ENCODE measurements at regions not wholly inside any gene's neighbourhood (a gene's known extent, or its start where the extent isn't known, plus 50 kb on each side); places are given as distances from the start of the nearest gene placed in this dataset.

GRCh38 chr3:151987893-151988292, 114.5 kb downstream of the SUCNR1 start:
- Histone ChIP-seq H3K27me3 (replicated peaks in 1 of 4; ENCODE audit: control insufficient read depth in 3 of 4, extremely low read depth in 1 of 4, insufficient read depth in 3 of 4, low read length in 3 of 4) (no peaks in the 10 kb centered on the region), H2BK15ac (ENCODE audit: low read length) (no peak overlapping the region), H3K9ac (replicated peaks in 1 of 4; ENCODE audit: extremely low read depth in 1 of 4, low read depth in 3 of 4, low read length in 3 of 4) (no peak overlapping the region), H3K56ac (replicated peaks; ENCODE audit: insufficient read length, low read depth, low read length) (no peak overlapping the region), H3K4ac (replicated peaks; ENCODE audit: insufficient read length, low read depth, low read length) (no peak overlapping the region), H4K8ac (ENCODE audit: extremely low read depth, insufficient read depth, low read length) (no peak overlapping the region), H2AK5ac (ENCODE audit: low read depth, low read length) (no peak overlapping the region), H3K79me1 (ENCODE audit: low read depth, low read length) (no peaks in the 10 kb centered on the region), H2BK5ac (ENCODE audit: low read depth, low read length) (no peak overlapping the region), H4K91ac (replicated peaks; ENCODE audit: insufficient read length, low read length) (no peak overlapping the region), H4K20me1 (replicated peaks in 1 of 2; ENCODE audit: control insufficient read depth in 1 of 2, insufficient read depth in 2 of 2, low read length in 2 of 2) (no peaks in the 10 kb centered on the region), H3K27ac (ENCODE audit: low read depth, low read length) (no peak overlapping the region), H3K4me3 (ENCODE audit: extremely low read depth in 1 of 4, insufficient read depth in 2 of 4, low read depth in 3 of 4, low read length in 4 of 4) (no peak overlapping the region), H3K9me3 (ENCODE audit: insufficient read depth in 2 of 2, low read depth in 1 of 2, low read length in 1 of 2) (no peaks in the 10 kb centered on the region), H3K23me2 (ENCODE audit: low read depth, low read length) (no peaks in the 10 kb centered on the region), H3K36me3 (ENCODE audit: control insufficient read depth in 2 of 4, insufficient read depth in 4 of 4, low read length in 3 of 4) (no peaks in the 10 kb centered on the region), H3K79me2 (ENCODE audit: control insufficient read depth in 1 of 2, insufficient read depth in 2 of 2, low read length in 2 of 2) (no peaks in the 10 kb centered on the region), H2BK120ac (replicated peaks; ENCODE audit: low read depth, low read length) (no peak overlapping the region), H3K18ac (ENCODE audit: extremely low read depth, low read length) (no peak overlapping the region), H3K23ac (ENCODE audit: insufficient read length) (no peak overlapping the region), H3K4me2 (ENCODE audit: insufficient read depth in 1 of 2, low read depth in 2 of 2, low read length in 2 of 2) (no peak overlapping the region), H3K14ac (ENCODE audit: insufficient read length) (no peak overlapping the region), H2BK20ac (ENCODE audit: low read length) (no peak overlapping the region), H3K4me1 (replicated peaks in 1 of 4; ENCODE audit: control insufficient read depth in 3 of 4, insufficient read depth in 4 of 4, low read length in 3 of 4) (no peaks in the 10 kb centered on the region), H2BK12ac (ENCODE audit: low read depth, low read length) (no peak overlapping the region), H4K5ac (ENCODE audit: insufficient read length, low read depth, low read length) (no peak overlapping the region), H2AFZ (ENCODE audit: low read length) (no peak overlapping the region)
- no peak for FAIRE-seq
- no peak for DNase-seq (ENCODE audit: low read depth in 1 of 2, low spot score in 2 of 2)
- CTCF ChIA-PET (ENCODE audit: partially characterized antibody): no interaction called here
- 94% methylated on average over 1 of the region's 1 CpG; no CpG with 5 or more reads in 1 of the 2 experiments for WGBS, 2 experiments (ENCODE audit: extremely low coverage in 1 of 2, insufficient coverage in 1 of 2, insufficient read length in 1 of 2, insufficient replicate concordance in 2 of 2, low coverage in 1 of 2, low lambda C conversion rate in 2 of 2, missing lambda C conversion rate in 1 of 2)
- POLR2A ChIA-PET (ENCODE audit: partially characterized antibody): no interaction called here
- no peak for TF ChIP-seq USF2 (IDR thresholded peaks at IDR 0.05; ENCODE audit: low read length)
- TF ChIP-seq PHF8 (conservative IDR thresholded peaks at IDR 0.05; ENCODE audit: low read depth, low read length): no peak
- TF ChIP-seq ATF2 (IDR thresholded peaks at IDR 0.05; ENCODE audit: low read length): no peak
- no peak for TF ChIP-seq NRF1 (IDR thresholded peaks at IDR 0.05; ENCODE audit: low read depth, low read length)
- no peak for TF ChIP-seq SAP30 (IDR thresholded peaks at IDR 0.05; ENCODE audit: insufficient read depth, insufficient replicate concordance, low read length)
- no peak for TF ChIP-seq JUND (IDR thresholded peaks at IDR 0.05; ENCODE audit: low read length)
- no peak for TF ChIP-seq RBBP5 (IDR thresholded peaks at IDR 0.05; ENCODE audit: borderline replicate concordance, low read depth, low read length)
- TF ChIP-seq SIN3A (conservative IDR thresholded peaks at IDR 0.05 in 1 of 2, IDR thresholded peaks at IDR 0.05 in 1 of 2; ENCODE audit: low read depth in 1 of 2, low read length in 2 of 2): no peak
- no peak for TF ChIP-seq ASH2L (IDR thresholded peaks at IDR 0.05; ENCODE audit: low read length)
- no peak for TF ChIP-seq CTBP2 (IDR thresholded peaks at IDR 0.05; ENCODE audit: borderline replicate concordance, insufficient read depth, insufficient read length, low read length)
- TF ChIP-seq CHD1 (IDR thresholded peaks at IDR 0.05; ENCODE audit: low read depth, low read length): no peak
- no peak for TF ChIP-seq SP1 (IDR thresholded peaks at IDR 0.05; ENCODE audit: low read depth, low read length)
